NCI-H524 treated with DMSO at 0.1 percent for 48 hours (cell line): ENCODE measurements at regions not wholly inside any gene's neighbourhood (a gene's known extent, or its start where the extent isn't known, plus 50 kb on each side); places are given as distances from the start of the nearest gene placed in this dataset.
A peak's percentile ranks its signal among the peaks of the same experiment; 100 is the strongest.

Experiments used
- DNase-seq: peaks from one replicate; lab custom pipeline; 2025; lab: John Stamatoyannopoulos, UW

GRCh38 chr4:98758182-98758581 lies 99.8 kb upstream of the TSPAN5 start:
- DNase-seq: no peak

- no peak for DNase-seq
Observed at GRCh38 chr4:98754736-98755135, 96.3 kb upstream of the TSPAN5 start.

- peak; percentile 88 for DNase-seq
Observed at GRCh38 chr4:98749206-98749605, 90.8 kb upstream of the TSPAN5 start.

DNA sequence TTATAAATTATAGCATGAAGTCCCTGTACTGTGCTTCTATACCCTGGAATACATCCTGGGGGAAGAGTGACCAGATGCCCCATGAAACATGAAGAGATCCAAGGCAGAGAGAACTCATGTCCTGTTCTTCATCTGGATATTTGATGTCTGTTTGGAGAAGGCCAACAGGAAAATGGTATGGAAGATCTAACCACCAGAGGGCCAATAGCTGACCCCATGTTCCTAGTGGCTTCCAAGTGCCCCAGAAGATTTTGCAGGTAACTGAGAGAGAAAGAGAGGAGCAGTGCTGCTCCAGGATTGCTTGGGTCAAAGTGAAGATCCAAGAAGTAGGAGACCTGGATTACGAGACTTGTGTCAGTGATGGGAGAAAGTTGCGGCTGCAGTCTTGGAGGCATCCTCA lies 90.2 kb upstream of the TSPAN5 start:
- DNase-seq: no peak

DNA sequence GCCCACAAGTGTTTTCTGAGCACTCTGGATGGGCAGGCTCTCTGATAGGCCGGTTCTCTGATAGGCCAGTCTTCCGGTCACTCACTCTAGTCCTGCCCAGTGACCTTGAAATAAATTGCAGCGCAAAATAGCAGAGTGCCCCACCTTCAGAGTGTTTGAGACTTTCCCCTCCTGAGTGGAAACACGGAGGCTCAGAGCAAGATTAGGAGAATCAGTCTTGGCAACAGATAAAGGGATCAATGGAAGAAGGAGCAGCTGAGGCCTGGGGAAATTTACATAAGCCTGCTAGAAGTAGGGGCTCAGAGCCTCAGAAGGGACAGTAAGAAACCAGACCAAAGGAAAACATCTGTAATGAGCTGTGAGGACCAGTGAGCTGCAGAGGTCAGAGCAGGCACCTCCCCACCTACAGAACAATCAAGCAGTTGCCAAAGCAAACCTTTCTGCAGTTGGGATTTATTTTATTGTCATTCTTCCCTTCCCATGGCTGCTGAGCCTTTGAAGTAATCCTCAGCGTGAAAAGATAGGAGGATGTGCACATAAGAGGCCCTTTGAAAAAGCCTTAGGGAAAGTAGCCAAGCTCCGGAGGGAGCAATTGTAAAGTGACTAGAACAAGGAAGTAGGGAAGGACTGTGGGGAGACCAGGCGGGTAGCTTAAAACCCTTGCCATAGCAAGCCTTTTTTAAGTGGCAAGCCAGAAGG lies 89.1 kb upstream of the TSPAN5 start:
- no peak for DNase-seq

- DNase-seq: no peak
Observed at GRCh38 chr4:98746936-98747335, 88.5 kb upstream of the TSPAN5 start.

GRCh38 chr4:98746530-98746929 lies 88.1 kb upstream of the TSPAN5 start:
- no peak for DNase-seq

- DNase-seq: peak; percentile 56
Observed at GRCh38 chr4:98745366-98745765, 87.0 kb upstream of the TSPAN5 start.

- no peak for DNase-seq
Observed at GRCh38 chr4:98744372-98745150, 86.2 kb upstream of the TSPAN5 start.

DNA sequence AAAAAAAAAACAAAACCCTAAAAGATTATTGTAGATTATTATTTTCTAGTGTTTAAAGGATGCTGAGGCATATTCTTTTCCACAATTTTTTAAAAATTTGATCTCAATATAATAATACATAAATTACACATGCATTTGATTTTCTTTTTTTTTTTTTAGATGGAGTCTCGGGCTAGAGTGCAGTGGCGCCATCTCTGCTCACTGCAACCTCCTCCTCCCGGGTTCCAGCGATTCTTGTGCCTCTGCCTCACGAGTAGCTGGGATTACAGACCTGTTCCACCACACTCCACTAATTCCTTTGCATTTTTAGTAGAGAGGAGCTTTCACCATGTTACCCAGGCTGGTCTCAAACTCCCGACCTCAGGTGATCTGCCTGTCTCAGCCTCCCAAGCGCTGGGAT lies 83.5 kb upstream of the TSPAN5 start:
- DNase-seq: no peak

- DNase-seq: no peak
Observed at GRCh38 chr4:98739751-98740150, 81.3 kb upstream of the TSPAN5 start.

- DNase-seq: no peak
Observed at GRCh38 chr4:98733601-98734000, 75.2 kb upstream of the TSPAN5 start.

GRCh38 chr4:98728871-98729270 lies 70.5 kb upstream of the TSPAN5 start:
- no peak for DNase-seq

DNA sequence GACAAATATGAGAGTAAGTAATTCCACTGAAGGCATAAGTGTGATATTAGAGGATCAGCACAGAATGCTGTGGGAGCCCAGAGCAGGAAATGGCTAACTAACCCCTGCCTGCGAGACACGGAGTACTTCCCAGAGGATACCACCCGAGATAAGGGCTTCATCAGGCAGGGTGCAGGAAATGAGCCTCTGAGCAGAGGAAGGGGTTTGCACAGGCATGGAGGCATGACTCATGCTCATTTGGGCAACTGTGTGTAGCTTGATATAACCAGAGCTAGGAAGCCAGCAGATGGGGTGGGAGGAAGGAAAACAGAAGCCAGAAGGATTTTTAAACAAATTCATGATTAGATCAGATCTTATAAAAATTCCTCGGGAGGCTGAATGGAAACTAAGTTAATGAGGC lies 70.0 kb upstream of the TSPAN5 start:
- no peak for DNase-seq

GRCh38 chr4:98722000-98722399 lies 63.6 kb upstream of the TSPAN5 start:
- no peak for DNase-seq

DNA sequence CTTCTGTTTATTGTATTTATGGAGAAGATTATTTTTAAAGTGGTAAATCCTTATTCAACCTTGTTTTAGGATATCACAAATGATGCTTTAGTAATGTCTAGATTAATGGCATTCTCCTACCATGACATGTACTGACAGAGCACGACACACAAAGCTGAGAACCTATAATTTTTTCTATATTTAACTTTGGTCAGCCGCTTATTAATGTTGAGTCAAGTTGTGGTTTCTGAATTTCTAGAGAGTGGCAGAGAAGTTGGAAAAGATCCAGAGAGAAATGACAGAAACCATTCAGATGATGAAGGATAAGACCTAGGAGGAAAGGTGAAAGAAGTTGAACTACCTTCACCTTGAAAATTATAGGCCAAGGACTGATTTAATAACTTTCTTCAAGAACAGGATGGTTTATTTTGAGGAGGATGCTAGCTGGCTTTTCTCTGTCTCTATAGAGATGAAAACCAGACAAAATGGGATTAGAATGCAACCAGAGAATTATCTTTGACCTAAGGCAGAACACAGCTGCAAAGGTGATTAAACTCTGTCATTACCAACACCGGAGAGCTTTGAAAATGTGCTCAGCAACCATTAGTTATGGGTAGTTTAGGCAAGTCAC lies 62.6 kb upstream of the TSPAN5 start:
- no peak for DNase-seq

DNA sequence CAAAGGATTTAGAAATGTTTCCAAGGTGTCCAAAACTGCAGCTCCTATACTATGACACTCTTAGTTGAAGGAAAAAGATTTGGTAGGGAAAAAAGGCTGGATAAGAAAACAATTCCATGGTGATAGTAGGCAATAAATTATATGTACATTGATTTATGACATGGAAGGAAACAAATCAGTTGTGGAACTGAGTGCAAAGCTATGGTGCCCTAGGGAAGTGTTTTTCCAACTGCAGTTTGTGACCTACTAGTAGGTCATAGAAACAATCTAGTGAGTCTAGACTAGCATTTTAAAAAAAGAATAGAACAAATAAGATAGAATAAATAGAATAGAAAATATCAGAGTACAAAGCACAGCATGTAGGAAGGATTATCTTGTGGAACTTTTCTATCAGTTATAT lies 58.4 kb upstream of the TSPAN5 start:
- DNase-seq: no peak

GRCh38 chr4:98712607-98713006 lies 54.2 kb upstream of the TSPAN5 start:
- DNase-seq: no peak

- no peak for DNase-seq
Observed at GRCh38 chr4:98711526-98711925, 53.1 kb upstream of the TSPAN5 start.

DNA sequence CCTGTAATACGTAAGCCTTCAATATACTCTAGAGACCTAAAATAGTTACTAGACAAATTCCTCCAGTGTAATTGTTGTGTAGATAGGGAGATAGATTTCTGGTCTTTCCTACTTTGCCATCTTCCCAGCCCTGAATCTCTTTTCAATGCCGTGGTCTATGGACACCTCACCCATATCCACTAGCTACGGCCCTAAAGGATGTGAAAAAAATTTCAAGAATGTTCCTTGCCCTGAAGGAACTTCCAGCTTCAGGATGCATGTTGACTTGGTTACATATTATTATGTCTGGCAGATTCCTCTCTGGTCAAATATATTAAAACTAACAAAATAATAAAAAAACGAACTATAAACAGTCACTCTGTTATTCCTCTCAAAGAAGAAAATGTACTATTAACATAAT lies 52.4 kb upstream of the TSPAN5 start:
- no peak for DNase-seq
